H1 (cell line): ENCODE measurements at regions not wholly inside any gene's neighbourhood (a gene's known extent, or its start where the extent isn't known, plus 50 kb on each side); places are given as distances from the start of the nearest gene placed in this dataset.

ENCODE experiments used
- CTCF ChIA-PET: fragments of 300-600 bp; sonication (Branson Sonifier 250); formaldehyde crosslinking; loops from one replicate; lab custom pipeline; 2021; ENCODE audit not compliant: partially characterized antibody; lab: Charles Lee
- POLR2A ChIA-PET: fragments of 300-600 bp; sonication (Branson Sonifier 250); formaldehyde crosslinking; loops from one replicate; lab custom pipeline; 2021; ENCODE audit warnings: inconsistent platforms; ENCODE audit not compliant: partially characterized antibody; lab: Charles Lee
- DNase-seq, 2 experiments: peaks; one replicate each; pipeline versions ENCODE4 v3.0.0 to v3.0.0-alpha.2; 2010 to 2022; ENCODE audit warnings: low spot score in 2 of 2, low read depth in 1 of 2, mixed read lengths in 1 of 2
- FAIRE-seq: peaks from 2 replicates; lab custom pipeline; 2011; peaks lifted over from hg19 to GRCh38; lab: Jason Lieb, UNC
- H2AFZ ChIP-seq: 2 replicates; pipeline ENCODE4 v1.8.1; 2012; ENCODE audit warnings: low read length, inconsistent platforms
- H2AK5ac ChIP-seq: 2 replicates; pipeline ENCODE4 v1.6.1; 2013; ENCODE audit warnings: low read depth, low read length
- H2BK120ac ChIP-seq: replicated peaks from 2 replicates; pipeline ENCODE3; 2013; ENCODE audit warnings: low read depth, low read length, inconsistent platforms
- H2BK12ac ChIP-seq: 2 replicates; pipeline ENCODE4 v1.6.1; 2013; ENCODE audit warnings: low read depth, low read length
- H2BK15ac ChIP-seq: 2 replicates; pipeline ENCODE4 v1.6.1; 2013; ENCODE audit warnings: low read length
- H2BK20ac ChIP-seq: 2 replicates; pipeline ENCODE4 v1.6.1; 2013; ENCODE audit warnings: low read length
- H2BK5ac ChIP-seq: 2 replicates; pipeline ENCODE4 v1.6.1; 2013; ENCODE audit warnings: low read depth, low read length
- H3K14ac ChIP-seq: 2 replicates; pipeline ENCODE4 v1.6.1; 2013; ENCODE audit warnings: inconsistent platforms; ENCODE audit not compliant: insufficient read length
- H3K18ac ChIP-seq: 2 replicates; pipeline ENCODE4 v1.6.1; 2013; ENCODE audit warnings: low read length; ENCODE audit errors: extremely low read depth
- H3K23ac ChIP-seq: 2 replicates; pipeline ENCODE4 v1.6.1; 2013; ENCODE audit warnings: inconsistent platforms; ENCODE audit not compliant: insufficient read length
- H3K23me2 ChIP-seq: 2 replicates; pipeline ENCODE4 v1.6.1; 2013; ENCODE audit warnings: low read depth, low read length
- H3K27ac ChIP-seq: 2 replicates; pipeline ENCODE4 v1.6.1; 2011; ENCODE audit warnings: low read depth, low read length, inconsistent platforms
- H3K27me3 ChIP-seq, 4 experiments: replicated peaks in 1 of 4; 1 replicate in 1 of 4; 2 replicates in 3 of 4; pipeline versions ENCODE4 v1.6.1 to v1.8.1; 2011 to 2013; ENCODE audit warnings: low read length in 3 of 4, mild to moderate bottlenecking in 3 of 4, inconsistent platforms in 2 of 4, mixed read lengths in 2 of 4, moderate library complexity in 1 of 4; ENCODE audit not compliant: control insufficient read depth in 3 of 4, insufficient read depth in 3 of 4; ENCODE audit errors: extremely low read depth in 1 of 4
- H3K36me3 ChIP-seq, 4 experiments: 2 replicates each; pipeline versions ENCODE4 v1.6.1 to v1.8.1; 2011 to 2013; ENCODE audit warnings: mild to moderate bottlenecking in 4 of 4, low read length in 3 of 4, moderate library complexity in 2 of 4, control low read depth in 1 of 4, inconsistent platforms in 1 of 4; ENCODE audit not compliant: insufficient read depth in 4 of 4, control insufficient read depth in 2 of 4
- H3K4ac ChIP-seq: replicated peaks from 2 replicates; pipeline ENCODE3; 2013; ENCODE audit warnings: low read length, low read depth, mixed read lengths, inconsistent platforms; ENCODE audit not compliant: insufficient read length
- H3K4me1 ChIP-seq, 4 experiments: replicated peaks in 1 of 4; 1 replicate in 1 of 4; 2 replicates in 3 of 4; pipeline versions ENCODE4 v1.6.1 to v1.8.1; 2011 to 2013; ENCODE audit warnings: low read length in 3 of 4, inconsistent platforms in 2 of 4, mixed read lengths in 1 of 4; ENCODE audit not compliant: insufficient read depth in 4 of 4, control insufficient read depth in 3 of 4
- H3K4me2 ChIP-seq, 2 experiments: 2 replicates each; pipeline versions ENCODE4 v1.6.1 to v1.8.1; 2011 to 2013; ENCODE audit warnings: low read depth in 2 of 2, low read length in 2 of 2, control low read depth in 1 of 2, inconsistent platforms in 1 of 2, mild to moderate bottlenecking in 1 of 2; ENCODE audit not compliant: insufficient read depth in 1 of 2
- H3K4me3 ChIP-seq, 4 experiments: fragments of 200-600, 300-600 bp in 1 of 4; sonication (generic), shearing (Covaris generic), sonication (Bioruptor Twin) in 1 of 4; 2 replicates each; pipeline versions ENCODE4 v1.5.1 to v1.8.1; 2011 to 2016; ENCODE audit warnings: low read length in 4 of 4, low read depth in 3 of 4, control low read depth in 2 of 4, inconsistent platforms in 2 of 4, mild to moderate bottlenecking in 2 of 4, mixed read lengths in 1 of 4, moderate library complexity in 1 of 4; ENCODE audit not compliant: insufficient read depth in 2 of 4; ENCODE audit errors: extremely low read depth in 1 of 4
- H3K56ac ChIP-seq: replicated peaks from 2 replicates; pipeline ENCODE3; 2013; ENCODE audit warnings: low read depth, mild to moderate bottlenecking, mixed read lengths, low read length, inconsistent platforms; ENCODE audit not compliant: insufficient read length
- H3K79me1 ChIP-seq: 2 replicates; pipeline ENCODE4 v1.6.1; 2013; ENCODE audit warnings: low read depth, low read length, control low read depth
- H3K79me2 ChIP-seq, 2 experiments: 2 replicates each; pipeline versions ENCODE4 v1.6.1 to v1.8.1; 2012 to 2013; ENCODE audit warnings: low read length in 2 of 2, mild to moderate bottlenecking in 2 of 2, inconsistent platforms in 1 of 2; ENCODE audit not compliant: insufficient read depth in 2 of 2, control insufficient read depth in 1 of 2
- H3K9ac ChIP-seq, 4 experiments: replicated peaks in 1 of 4; 1 replicate in 1 of 4; 2 replicates in 3 of 4; pipeline versions ENCODE4 v1.6.1 to v1.8.1; 2011 to 2013; ENCODE audit warnings: low read depth in 3 of 4, low read length in 3 of 4, control low read depth in 2 of 4, mild to moderate bottlenecking in 2 of 4, moderate library complexity in 2 of 4, inconsistent platforms in 1 of 4; ENCODE audit errors: extremely low read depth in 1 of 4
- H3K9me3 ChIP-seq, 2 experiments: 2 replicates each; pipeline versions ENCODE4 v1.6.1 to v1.8.1; 2012 to 2013; ENCODE audit warnings: mild to moderate bottlenecking in 2 of 2, moderate library complexity in 2 of 2, control low read depth in 1 of 2, inconsistent platforms in 1 of 2, low read depth in 1 of 2, low read length in 1 of 2, mixed read lengths in 1 of 2; ENCODE audit not compliant: insufficient read depth in 2 of 2
- H4K20me1 ChIP-seq, 2 experiments: replicated peaks in 1 of 2; 2 replicates each; pipeline versions ENCODE3 to v1.8.1; 2011 to 2013; ENCODE audit warnings: inconsistent platforms in 2 of 2, low read length in 2 of 2, mild to moderate bottlenecking in 1 of 2; ENCODE audit not compliant: insufficient read depth in 2 of 2, control insufficient read depth in 1 of 2
- H4K5ac ChIP-seq: 2 replicates; pipeline ENCODE4 v1.6.1; 2013; ENCODE audit warnings: low read length, low read depth, mixed read lengths, inconsistent platforms; ENCODE audit not compliant: insufficient read length
- H4K8ac ChIP-seq: 2 replicates; pipeline ENCODE4 v1.8.0; 2013; ENCODE audit warnings: mild to moderate bottlenecking, moderate library complexity, low read length, inconsistent platforms; ENCODE audit not compliant: insufficient read depth; ENCODE audit errors: extremely low read depth
- H4K91ac ChIP-seq: replicated peaks from 2 replicates; pipeline ENCODE3; 2013; ENCODE audit warnings: low read length, mixed read lengths, inconsistent platforms; ENCODE audit not compliant: insufficient read length
- ASH2L ChIP-seq: fragments of 200-600, 300-600 bp; sonication (generic); IDR thresholded peaks from one replicate; pipeline ENCODE4 v1.7.1; 2017; ENCODE audit warnings: low read length
- KDM4A ChIP-seq: IDR thresholded peaks from one replicate; pipeline ENCODE4 v1.7.1; 2012; ENCODE audit warnings: low read depth, mild to moderate bottlenecking, moderate library complexity, low read length, inconsistent platforms; ENCODE audit not compliant: severe bottlenecking
- RAD21 ChIP-seq, 2 experiments: IDR thresholded peaks in 1 of 2; conservative IDR thresholded peaks in 1 of 2; 2 replicates each; pipeline ENCODE4 v1.6.1; 2011; ENCODE audit warnings: low read depth in 2 of 2, low read length in 2 of 2, improper control_type of control experiment in 1 of 2, inconsistent platforms in 1 of 2, mild to moderate bottlenecking in 1 of 2, moderate library complexity in 1 of 2
- RBBP5 ChIP-seq: IDR thresholded peaks from 2 replicates; pipeline ENCODE4 v1.7.1; 2012; ENCODE audit warnings: low read depth, mild to moderate bottlenecking, inconsistent platforms, low read length, moderate library complexity, borderline replicate concordance
- TAF1 ChIP-seq: IDR thresholded peaks from 2 replicates; pipeline ENCODE4 v1.6.1; 2011; ENCODE audit warnings: mild to moderate bottlenecking, low read depth, low read length
- WGBS, 2 experiments: shearing (Covaris generic) in 1 of 2; methylation state at CpG; one replicate each; pipeline versions ENCODE4 v1.1.6 to v1.1.7; 2013 to 2015; ENCODE audit warnings: low lambda C conversion rate in 2 of 2, mixed read lengths in 2 of 2, inconsistent platforms in 1 of 2, low coverage in 1 of 2, missing lambda C conversion rate in 1 of 2; ENCODE audit not compliant: insufficient replicate concordance in 2 of 2, insufficient coverage in 1 of 2, insufficient read length in 1 of 2; ENCODE audit errors: extremely low coverage in 1 of 2, missing lambda C conversion rate in 1 of 2; 5-methylcytosine and 5-hydroxymethylcytosine counted together
- TF ChIP-seq, protein P1 (sequence below): IDR thresholded peaks from 2 replicates; pipeline ENCODE4 v1.6.1; 2012; ENCODE audit warnings: inconsistent platforms

- Histone ChIP-seq H2AK5ac (no peak overlapping the region), H3K23ac (no peak overlapping the region), H3K9ac (no peak overlapping the region), H3K27ac (no peak overlapping the region), H3K79me1 (no peaks in the 10 kb centered on the region), H2BK15ac (no peak overlapping the region), H3K18ac (no peak overlapping the region), H4K20me1 (no peaks in the 10 kb centered on the region), H2BK20ac (no peak overlapping the region), H3K4ac (no peak overlapping the region), H2BK5ac (no peak overlapping the region), H3K4me3 (no peak overlapping the region), H3K56ac (no peak overlapping the region), H2BK12ac (no peak overlapping the region), H3K4me2 (no peak overlapping the region), H3K4me1 (no peaks in the 10 kb centered on the region), H3K14ac (no peak overlapping the region), H3K23me2 (no peaks in the 10 kb centered on the region), H3K36me3 (no peaks in the 10 kb centered on the region), H3K27me3 (no peaks in the 10 kb centered on the region; a peak in 1 of 7 replicates), H3K9me3 (no peaks in the 10 kb centered on the region), H3K79me2 (no peaks in the 10 kb centered on the region), H2AFZ (no peak overlapping the region), H4K91ac (no peak overlapping the region), H4K5ac (no peak overlapping the region), H4K8ac (no peak overlapping the region), H2BK120ac (no peak overlapping the region)
- FAIRE-seq, result no peak
- POLR2A ChIA-PET, result no interaction called here
- no peak for DNase-seq
- 95% methylated on average over 3 of the region's 3 CpGs; no CpG with 5 or more reads in 1 of the 2 experiments for WGBS, 2 experiments
- TF ChIP-seq, protein P1, sequence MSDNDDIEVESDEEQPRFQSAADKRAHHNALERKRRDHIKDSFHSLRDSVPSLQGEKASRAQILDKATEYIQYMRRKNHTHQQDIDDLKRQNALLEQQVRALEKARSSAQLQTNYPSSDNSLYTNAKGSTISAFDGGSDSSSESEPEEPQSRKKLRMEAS, result no peak
- TF ChIP-seq RAD21 (IDR thresholded peaks at IDR 0.05 in 1 of 2, conservative IDR thresholded peaks at IDR 0.05 in 1 of 2; ENCODE audit: low read depth in 2 of 2, low read length in 2 of 2) (no peak), RBBP5 (no peak), ASH2L (no peak), TAF1 (no peak), KDM4A (no peak)
- CTCF ChIA-PET, result interaction anchor here (1.0 kb wide), 1 partner anchor 216 kb away, joined by 3 read pairs; no protein-coding TSS in a partner anchor
Observed at GRCh38 chr16:49049644-49050043, 232.0 kb downstream of the CBLN1 start.
